Psoas muscle (tissue), 7 donors: ENCODE measurements at regions not wholly inside any gene's neighbourhood (a gene's known extent, or its start where the extent isn't known, plus 50 kb on each side); places are given as distances from the start of the nearest gene placed in this dataset.
A peak's percentile ranks its signal among the peaks of the same experiment; 100 is the strongest.

Experiments
- ATAC-seq, 4 donors: fragments of 200-7000 bp; cut with Tn5 transposase; one replicate each; pipeline ENCODE4 v1.9.1; 2020; ENCODE audit warnings: moderate library complexity in 3 of 4, mild to moderate bottlenecking in 2 of 4
- DNase-seq, 2 donors: peaks; one replicate each; pipeline ENCODE4 v3.0.0-alpha.2; 2020
- H3K27ac ChIP-seq: fragments of 200-600 bp; one replicate; pipeline ENCODE4 v1.8.0; 2022
- H3K27me3 ChIP-seq, 3 donors: fragments of 200-600 bp in 1 of 3; one replicate each; pipeline versions ENCODE4 v1.6.1 to v1.8.0; 2013 to 2022; ENCODE audit warnings: low read length in 2 of 3, mild to moderate bottlenecking in 2 of 3, moderate library complexity in 1 of 3; ENCODE audit not compliant: insufficient read depth in 3 of 3
- H3K36me3 ChIP-seq, 2 donors: fragments of 200-600 bp in 1 of 2; one replicate each; pipeline versions ENCODE4 v1.6.1 to v1.8.0; 2013 to 2022; ENCODE audit warnings: low read depth in 1 of 2, mild to moderate bottlenecking in 1 of 2, moderate library complexity in 1 of 2; ENCODE audit not compliant: insufficient read depth in 1 of 2
- H3K4me1 ChIP-seq: fragments of 200-600 bp; one replicate; pipeline ENCODE4 v1.8.0; 2022
- H3K4me3 ChIP-seq: fragments of 200-600 bp; one replicate; pipeline ENCODE4 v1.8.0; 2022; ENCODE audit warnings: mild to moderate bottlenecking
- H3K9me3 ChIP-seq: fragments of 200-600 bp; one replicate; pipeline ENCODE4 v1.8.0; 2022
- CTCF ChIP-seq: fragments of 200-600 bp; IDR thresholded peaks from one replicate; pipeline ENCODE4 v1.8.0; 2022; ENCODE audit warnings: antibody characterized with exemption
- WGBS, 3 donors: extraction: QIAGEN DNeasy Blood & Tissue Kit; methylation state at CpG; one replicate each; pipeline versions ENCODE4 v1.1.6 to v1.1.7; 2013; 5-methylcytosine and 5-hydroxymethylcytosine counted together
- intact Hi-C, 2 donors: fragments of 100-400 bp; cut with DNase I; formaldehyde crosslinking; loops; one replicate each; pipeline versions ENCODE4 v1.11.0 to v1.14.2; 2022
- donor health status: healthy with polysubstance abuse.
- donor health status: DM: no; HTN: no; CAD: no; lungs with moderate emphysema.
- donor health status: Bipolar disorder and iron deficiency.
- donor health status: healthy.
- donor health status: DM: yes; HTN: yes; CAD: no.
- donor health status: DM: no; HTN: no; CAD: no.
- donor health status: DM: yes; HTN: yes; CAD: no.

GRCh38 chr3:193859195-193859594 is 266.2 kb downstream of the OPA1 start:
- Histone ChIP-seq H3K27ac (no peak overlapping the region), H3K4me3 (no peak overlapping the region), H3K36me3 (no peaks in the 10 kb centered on the region), H3K4me1 (peaks cover 7% of the 10 kb centered on the region), H3K9me3 (no peaks in the 10 kb centered on the region), H3K27me3 (no peaks in the 10 kb centered on the region)
- ATAC-seq (no peak), DNase-seq (no peak)
- 96 to 98% (median 98%) methylated on average over 3 of the region's 3 CpGs for WGBS, 3 donors
- intact Hi-C loops = no loop called here
- no peak for TF ChIP-seq CTCF

- Histone ChIP-seq H3K27me3 (no peaks in the 10 kb centered on the region), H3K4me1 (peaks cover 13% of the 10 kb centered on the region), H3K36me3 (no peaks in the 10 kb centered on the region), H3K27ac (no peak overlapping the region), H3K9me3 (no peaks in the 10 kb centered on the region), H3K4me3 (no peak overlapping the region)
- WGBS, 3 donors = 90 to 95% (median 91%) methylated on average over 2 of the region's 2 CpGs
- ATAC-seq (no peak), DNase-seq (no peak)
- no peak for TF ChIP-seq CTCF
- intact Hi-C loops = no loop called here
Observed at GRCh38 chr3:193861012-193861411, 268.0 kb downstream of the OPA1 start.

- intact Hi-C loops = no loop called here
- Histone ChIP-seq H3K27me3 (no peaks in the 10 kb centered on the region), H3K36me3 (no peaks in the 10 kb centered on the region), H3K27ac (no peak overlapping the region), H3K4me3 (no peak overlapping the region), H3K4me1 (peaks cover 13% of the 10 kb centered on the region), H3K9me3 (no peaks in the 10 kb centered on the region)
- ATAC-seq = no peak
- TF ChIP-seq CTCF = no peak
- 84 to 89% (median 88%) methylated on average over 4 of the region's 4 CpGs for WGBS, 3 donors
- DNase-seq = no peak
Observed at GRCh38 chr3:193862843-193863242, 269.8 kb downstream of the OPA1 start.

- H3K27ac ChIP-seq = no peak overlapping the region
- WGBS, 3 donors = 35 to 67% (median 54%) methylated on average over 9 of the region's 9 CpGs
- no peak for TF ChIP-seq CTCF
- H3K4me1 ChIP-seq = peaks cover 13% of the 10 kb centered on the region
- intact Hi-C loops = no loop called here
- H3K9me3 ChIP-seq = no peaks in the 10 kb centered on the region
- no peaks in the 10 kb centered on the region for H3K27me3 ChIP-seq
- ATAC-seq = peak in 3 of 4 donors; percentile 73 to 90 (median 83)
- no peak overlapping the region for H3K4me3 ChIP-seq
- DNase-seq = peak in 1 of 2 donors; percentile 63
- H3K36me3 ChIP-seq = no peaks in the 10 kb centered on the region
Observed at GRCh38 chr3:193863657-193864357, 270.8 kb downstream of the OPA1 start.

- H3K27ac ChIP-seq = no peak overlapping the region
- H3K4me1 ChIP-seq = peaks cover 13% of the 10 kb centered on the region
- no peak for TF ChIP-seq CTCF
- no peak for ATAC-seq
- no peaks in the 10 kb centered on the region for H3K9me3 ChIP-seq
- intact Hi-C loops = loop anchor here in 1 of 2 donors (5.0 kb wide), 1 partner anchor 68 kb away; no protein-coding TSS in a partner anchor
- no peak for DNase-seq
- H3K36me3 ChIP-seq = no peaks in the 10 kb centered on the region
- H3K4me3 ChIP-seq = no peak overlapping the region
- 84 to 100% (median 96%) methylated on average over 1 of the region's 1 CpG for WGBS, 3 donors
- no peaks in the 10 kb centered on the region for H3K27me3 ChIP-seq
Observed at GRCh38 chr3:193865339-193865738, 270.6 kb upstream of the HES1 start.
